Heart left ventricle (tissue), 13 donors: ENCODE measurements at regions not wholly inside any gene's neighbourhood (a gene's known extent, or its start where the extent isn't known, plus 50 kb on each side); places are given as distances from the start of the nearest gene placed in this dataset.

ENCODE experiments used
- POLR2A ChIP-seq, 2 donors: fragments of 450-650 bp; IDR thresholded peaks; one replicate each; pipeline ENCODE4 v1.6.1; 2017; ENCODE audit warnings: antibody characterized with exemption in 2 of 2, mild to moderate bottlenecking in 2 of 2, moderate library complexity in 2 of 2
- TF ChIP-seq, protein P1 (sequence below), 12 donors: fragments of 200-600 bp; sonication (generic) in 4 of 12; IDR thresholded peaks; one replicate each; pipeline versions ENCODE4 v1.5.0 to v1.8.0; 2018 to 2022; ENCODE audit warnings: antibody characterized with exemption in 12 of 12, mild to moderate bottlenecking in 5 of 12
- donor health status: ischemic (EF 13 %, LVEDD 7.1; RV severe dilation, severe dysfunction).
- donor health status: DM: no; HTN: yes; CAD: no.
- donor health status: DM: no; HTN: no; CAD: no.
- donor health status: ischemic (EF 25% LVEDD 6.9; RV normal size, moderate dysfunction).
- donor health status: ischemic (EF 25% LVEDD 5.7; RV mildly dilated, moderate dysfunction).
- donor health status: ischemic (EF 35%, LVEDD 5.7; RV mildly dilated, moderate dysfunction).
- donor health status: nonischemic (EF 11% LVEDD 7.7; RV severe dilation, severe dysfunction).
- donor health status: DM: yes; HTN: yes; CAD: no.
- donor health status: PGD.
- donor health status: ischemic (EF 29% LVEDD 5.4; RV normal size, mild dysfunction).
- donor health status: nonischemic (EF 23%, LVEDD 6.1; RV moderate dilation, normal function).

DNA sequence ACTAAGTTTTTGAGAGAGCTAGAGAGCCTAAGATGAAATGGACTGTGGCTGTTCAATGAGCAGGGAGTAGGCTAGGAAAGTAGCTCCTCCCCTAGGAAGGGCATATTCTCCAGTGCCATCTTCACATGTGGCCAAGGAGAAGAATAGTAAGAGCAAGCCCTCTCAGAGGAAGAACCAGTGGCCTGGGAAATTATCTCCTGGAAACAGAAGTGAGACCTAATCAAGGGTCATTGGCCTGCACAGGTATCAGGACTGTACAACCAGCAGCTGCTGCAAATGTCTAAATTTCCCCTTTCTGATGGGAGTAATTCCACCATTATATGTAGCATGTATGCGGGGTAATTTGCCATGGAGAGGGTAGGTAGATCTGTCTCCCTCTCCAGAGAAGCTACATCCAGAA lies 334.8 kb upstream of the RASGEF1B start:
- TF ChIP-seq, protein P1, sequence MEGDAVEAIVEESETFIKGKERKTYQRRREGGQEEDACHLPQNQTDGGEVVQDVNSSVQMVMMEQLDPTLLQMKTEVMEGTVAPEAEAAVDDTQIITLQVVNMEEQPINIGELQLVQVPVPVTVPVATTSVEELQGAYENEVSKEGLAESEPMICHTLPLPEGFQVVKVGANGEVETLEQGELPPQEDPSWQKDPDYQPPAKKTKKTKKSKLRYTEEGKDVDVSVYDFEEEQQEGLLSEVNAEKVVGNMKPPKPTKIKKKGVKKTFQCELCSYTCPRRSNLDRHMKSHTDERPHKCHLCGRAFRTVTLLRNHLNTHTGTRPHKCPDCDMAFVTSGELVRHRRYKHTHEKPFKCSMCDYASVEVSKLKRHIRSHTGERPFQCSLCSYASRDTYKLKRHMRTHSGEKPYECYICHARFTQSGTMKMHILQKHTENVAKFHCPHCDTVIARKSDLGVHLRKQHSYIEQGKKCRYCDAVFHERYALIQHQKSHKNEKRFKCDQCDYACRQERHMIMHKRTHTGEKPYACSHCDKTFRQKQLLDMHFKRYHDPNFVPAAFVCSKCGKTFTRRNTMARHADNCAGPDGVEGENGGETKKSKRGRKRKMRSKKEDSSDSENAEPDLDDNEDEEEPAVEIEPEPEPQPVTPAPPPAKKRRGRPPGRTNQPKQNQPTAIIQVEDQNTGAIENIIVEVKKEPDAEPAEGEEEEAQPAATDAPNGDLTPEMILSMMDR (IDR thresholded peaks at IDR 0.05): no peak
- no peak for TF ChIP-seq POLR2A (IDR thresholded peaks at IDR 0.05)
